ENCODE measurements at regions not wholly inside any gene's neighbourhood (a gene's known extent, or its start where the extent isn't known, plus 50 kb on each side); places are given as distances from the start of the nearest gene placed in this dataset.

DNA sequence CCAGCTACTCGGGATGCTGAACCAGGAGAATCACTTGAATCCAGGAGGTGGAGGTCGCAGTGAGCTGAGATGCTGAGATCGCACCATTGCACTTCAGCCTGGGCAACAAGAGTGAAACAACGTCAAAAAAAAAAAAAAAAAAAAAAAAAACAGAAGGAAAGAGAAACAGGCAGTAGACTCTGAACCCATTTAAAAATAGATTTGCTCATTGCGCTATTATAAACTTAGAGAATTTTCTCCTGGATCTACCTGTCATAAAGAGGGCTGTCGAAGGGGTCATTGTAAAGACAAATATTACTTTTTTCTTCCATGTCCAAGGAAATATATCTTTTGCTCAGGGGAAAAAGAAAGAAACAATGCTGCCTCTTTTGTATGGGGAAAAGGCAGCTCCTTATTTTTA is 425.0 kb upstream of the ID2 start:
- DNase-seq (ENCODE audit: low read depth) = no peak

DNA sequence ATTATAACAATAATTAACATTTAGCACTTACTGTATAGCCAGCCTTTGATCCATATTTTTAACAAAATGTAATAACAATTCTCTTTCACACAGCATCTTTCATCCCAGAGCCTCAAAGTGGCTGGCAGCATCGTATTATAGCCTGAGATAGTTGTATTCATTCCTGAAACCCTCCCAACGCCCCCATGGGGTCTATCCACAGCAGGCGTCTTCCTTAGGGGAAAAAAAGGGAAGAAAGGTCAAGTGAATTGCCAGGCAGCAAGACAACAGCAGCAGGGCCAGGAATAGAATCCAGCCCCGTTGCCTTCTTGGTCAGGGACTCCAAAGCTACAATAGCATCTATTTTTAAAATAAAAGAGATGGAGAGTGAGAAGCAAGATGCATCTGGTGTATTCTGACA is 424.4 kb upstream of the ID2 start:
- DNase-seq (ENCODE audit: low read depth) = no peak

DNA sequence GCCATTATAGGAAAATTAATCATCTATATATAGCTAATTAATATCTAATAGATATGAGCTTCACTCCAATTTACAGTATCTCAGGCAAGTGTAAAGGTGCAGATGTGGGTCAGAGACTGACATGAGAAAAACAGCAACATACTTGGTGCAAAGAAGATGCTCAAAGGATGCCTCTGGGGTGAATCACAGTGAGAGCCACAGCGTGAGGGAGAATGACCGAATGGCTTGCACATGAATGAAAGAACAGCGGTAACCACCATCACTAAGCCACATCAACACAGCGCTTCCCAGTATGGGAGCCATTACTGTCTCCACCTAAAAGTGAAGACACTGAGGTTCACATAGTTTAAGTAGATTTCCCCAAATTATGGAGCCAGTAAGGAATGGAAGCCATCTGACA is 423.4 kb upstream of the ID2 start:
- DNase-seq (ENCODE audit: low read depth) = no peak

DNA sequence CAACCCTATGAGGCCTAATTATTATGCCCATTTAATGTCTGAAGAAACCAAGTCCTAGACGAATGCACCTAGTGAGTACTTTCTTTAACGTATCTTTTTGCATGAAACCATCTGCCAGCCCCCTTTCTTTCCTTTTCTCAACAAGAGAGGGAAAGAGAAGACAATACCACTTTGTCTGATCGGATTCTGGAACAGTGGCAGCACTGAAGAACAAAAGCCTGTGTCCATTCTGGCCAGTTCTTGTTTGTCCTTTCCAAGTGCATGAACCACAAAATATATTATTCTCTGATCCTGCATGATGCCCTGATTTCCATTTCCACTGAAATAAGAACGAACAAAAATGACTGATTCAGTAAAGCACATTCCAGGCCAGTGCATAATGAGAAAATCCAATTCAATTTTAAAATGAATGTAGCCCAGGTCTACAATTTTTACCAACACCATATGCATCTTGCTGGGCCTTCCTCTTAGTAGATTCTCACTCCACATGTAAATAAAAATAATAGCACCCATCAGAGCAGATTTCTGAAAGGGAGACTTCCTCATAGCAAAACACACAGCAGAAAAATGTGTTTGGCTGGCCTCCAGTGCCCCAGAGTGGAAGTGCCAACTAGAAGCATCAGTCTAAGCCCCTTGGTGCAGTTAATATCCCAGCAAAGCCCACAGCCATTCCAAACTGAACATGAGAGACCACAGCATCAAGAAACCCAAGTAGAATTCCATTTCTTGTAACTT is 422.6 kb upstream of the ID2 start:
- DNase-seq (ENCODE audit: low read depth) = no peak

DNA sequence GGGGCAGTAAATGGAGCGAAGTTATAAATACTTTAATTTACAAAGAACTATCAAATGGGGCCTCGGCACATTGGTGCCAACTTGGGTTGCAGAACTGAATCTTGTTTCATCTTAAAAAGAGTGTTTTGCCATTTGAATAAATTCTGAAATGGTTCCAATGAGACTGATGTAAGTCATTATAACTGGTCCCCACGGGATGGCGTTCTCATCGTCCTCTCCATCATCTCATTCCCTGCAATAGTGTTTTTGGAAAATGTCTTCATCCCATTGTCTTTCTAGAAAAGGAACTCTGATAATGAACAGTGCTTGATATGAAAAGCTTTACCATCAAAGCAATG is 422.0 kb upstream of the ID2 start:
- no peak for DNase-seq (ENCODE audit: low read depth)

DNA sequence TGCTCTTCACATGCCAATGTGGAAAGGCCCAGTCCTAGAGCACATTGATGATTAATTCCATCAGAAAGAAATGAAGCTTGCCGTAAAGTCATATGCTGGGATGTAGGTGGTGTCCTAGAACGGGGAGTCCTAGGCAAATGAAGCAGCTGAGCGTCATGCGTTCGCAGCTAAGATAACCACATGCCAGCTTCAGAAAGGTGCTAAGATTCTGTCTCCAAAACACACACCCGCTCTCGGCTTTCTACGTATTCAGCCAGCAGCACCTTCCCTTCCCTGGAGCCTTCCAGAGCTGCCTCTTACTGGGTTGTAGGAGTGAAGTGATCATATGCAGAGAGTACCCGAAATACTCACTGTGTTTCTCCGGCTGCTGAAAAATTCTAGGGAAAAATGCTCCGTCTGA is 421.6 kb upstream of the ID2 start:
- no peak for DNase-seq (ENCODE audit: low read depth)

DNA sequence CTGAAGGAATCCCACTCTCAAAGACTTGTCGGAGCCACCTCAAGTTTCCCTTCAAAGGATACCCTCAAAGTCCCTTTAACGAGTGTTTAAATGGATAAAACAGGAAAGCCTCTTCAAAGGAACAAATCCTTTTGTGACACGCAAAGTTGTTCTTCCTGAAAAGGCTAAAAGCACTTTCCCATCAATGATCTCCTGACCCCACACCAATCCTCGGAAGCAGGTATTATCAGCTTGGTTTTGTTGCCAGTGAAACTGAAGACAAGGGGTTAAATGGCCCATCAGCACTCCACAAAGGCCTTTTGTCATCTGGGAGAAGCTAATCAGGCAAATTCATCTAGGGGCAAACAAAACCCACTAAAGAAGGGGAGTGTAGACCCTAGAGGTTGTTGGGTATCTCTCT is 418.0 kb upstream of the ID2 start:
- no peak for DNase-seq (ENCODE audit: low read depth)

DNA sequence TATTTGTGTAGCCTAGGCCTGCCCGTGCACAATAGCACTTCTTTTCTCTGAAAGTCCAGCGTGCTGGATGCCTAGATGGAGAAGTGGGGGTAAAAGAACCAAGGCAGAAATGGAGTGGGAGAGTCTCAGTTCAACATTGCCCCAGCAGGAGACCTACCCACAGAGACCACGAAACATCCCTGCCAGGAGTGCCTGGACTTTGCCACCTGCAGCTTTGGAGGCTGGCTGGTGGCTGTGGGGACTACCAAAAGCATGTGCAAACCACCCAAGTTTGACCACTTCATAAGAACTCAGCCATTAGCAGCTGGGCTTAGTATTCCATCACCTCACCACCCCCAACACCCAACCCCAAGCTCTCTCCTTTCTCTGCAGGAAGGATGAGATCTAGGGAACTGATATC is 416.9 kb upstream of the ID2 start:
- DNase-seq (ENCODE audit: low read depth) = no peak

DNA sequence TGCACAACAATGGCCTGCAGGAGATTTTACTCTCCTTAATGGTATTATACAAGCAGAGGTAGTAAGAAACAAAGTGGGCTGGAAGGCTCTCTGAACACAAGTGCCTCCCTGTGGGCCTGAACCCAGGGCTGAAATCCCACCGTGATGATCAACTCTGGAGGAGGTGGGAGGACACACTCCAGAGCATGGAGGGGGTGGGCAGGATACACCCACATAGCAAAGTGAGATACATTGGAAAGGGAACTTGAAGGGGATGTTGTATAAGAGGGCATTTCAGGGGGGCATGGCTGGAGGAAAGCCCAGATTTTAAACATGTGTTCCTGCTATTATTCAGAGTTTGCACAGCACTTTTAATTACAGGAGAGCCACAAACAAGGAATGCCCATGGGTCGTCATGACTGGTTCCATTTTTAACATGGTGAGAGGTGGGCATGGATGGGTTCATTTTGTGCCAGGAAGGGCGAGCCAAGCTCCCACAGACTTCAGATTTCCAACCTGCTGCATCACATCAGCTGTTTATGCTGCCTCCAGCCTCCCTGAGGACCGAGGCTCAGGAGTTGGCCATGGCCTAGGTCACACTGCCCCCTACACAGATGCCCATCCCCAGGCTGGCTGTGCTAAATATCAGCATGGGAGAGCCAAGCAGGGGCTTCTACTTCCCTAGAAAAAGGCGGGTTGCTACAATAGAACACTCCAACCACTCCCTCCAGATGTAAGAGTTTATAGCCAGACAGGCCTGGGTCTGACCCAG is 416.2 kb upstream of the ID2 start:
- DNase-seq (ENCODE audit: low read depth) = no peak

DNA sequence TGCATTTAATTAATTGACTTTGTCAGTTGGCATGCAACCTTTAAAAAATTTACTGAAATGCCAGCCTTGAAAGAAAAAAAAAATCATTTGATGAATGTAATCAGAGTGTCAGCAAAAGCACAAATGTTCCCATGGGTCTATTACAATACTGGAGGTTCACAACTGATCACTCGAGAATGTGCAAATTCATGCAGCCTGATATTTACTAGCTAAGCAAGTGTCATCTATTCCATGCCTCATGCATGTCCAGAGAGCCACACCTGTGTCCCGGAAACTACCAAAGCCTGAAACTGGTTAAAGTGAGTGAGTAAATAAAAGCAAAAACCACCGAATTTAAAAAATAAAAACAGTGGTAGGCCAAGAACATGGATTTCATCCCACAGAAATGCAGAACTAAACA is 415.3 kb upstream of the ID2 start:
- no peak for DNase-seq (ENCODE audit: low read depth)

DNA sequence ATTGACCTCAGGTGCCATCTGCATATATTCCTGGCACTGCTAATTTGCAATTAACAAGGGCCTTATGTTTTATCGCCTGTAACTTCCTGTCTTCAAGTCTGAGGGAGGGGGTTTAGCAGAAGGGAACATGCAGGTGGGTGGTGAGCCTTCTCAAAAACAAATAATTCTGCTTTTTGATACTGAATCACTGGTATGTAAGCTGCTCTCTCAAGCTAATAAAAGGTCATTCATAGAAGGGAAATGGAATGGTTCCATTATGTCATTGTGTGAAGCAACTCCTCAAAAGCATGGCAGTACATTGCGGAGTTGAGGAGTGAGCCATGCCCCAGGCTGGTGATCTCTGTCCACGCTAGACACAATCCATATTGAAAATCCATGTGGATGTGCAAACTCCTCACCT is 414.8 kb upstream of the ID2 start:
- DNase-seq (ENCODE audit: low read depth) = no peak

DNA sequence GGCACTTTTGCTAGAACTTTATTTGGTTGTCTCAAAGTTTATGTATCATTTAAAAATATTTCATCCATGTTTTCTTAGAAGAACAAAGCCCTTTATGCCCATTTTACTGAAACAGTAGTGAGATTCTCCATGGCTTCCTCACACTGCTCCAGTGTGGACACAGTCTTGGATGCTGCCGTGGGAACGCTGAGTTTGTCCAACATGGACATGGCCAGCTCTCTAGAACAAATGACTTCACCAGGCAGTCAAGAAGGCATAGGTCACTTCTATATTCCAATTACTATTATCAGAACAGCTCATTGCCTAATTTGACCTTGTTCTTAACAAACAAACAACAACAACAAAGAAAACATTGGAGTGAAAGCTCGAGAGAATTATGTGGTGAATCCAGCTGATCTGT is 414.1 kb upstream of the ID2 start:
- no peak for DNase-seq (ENCODE audit: low read depth)

DNA sequence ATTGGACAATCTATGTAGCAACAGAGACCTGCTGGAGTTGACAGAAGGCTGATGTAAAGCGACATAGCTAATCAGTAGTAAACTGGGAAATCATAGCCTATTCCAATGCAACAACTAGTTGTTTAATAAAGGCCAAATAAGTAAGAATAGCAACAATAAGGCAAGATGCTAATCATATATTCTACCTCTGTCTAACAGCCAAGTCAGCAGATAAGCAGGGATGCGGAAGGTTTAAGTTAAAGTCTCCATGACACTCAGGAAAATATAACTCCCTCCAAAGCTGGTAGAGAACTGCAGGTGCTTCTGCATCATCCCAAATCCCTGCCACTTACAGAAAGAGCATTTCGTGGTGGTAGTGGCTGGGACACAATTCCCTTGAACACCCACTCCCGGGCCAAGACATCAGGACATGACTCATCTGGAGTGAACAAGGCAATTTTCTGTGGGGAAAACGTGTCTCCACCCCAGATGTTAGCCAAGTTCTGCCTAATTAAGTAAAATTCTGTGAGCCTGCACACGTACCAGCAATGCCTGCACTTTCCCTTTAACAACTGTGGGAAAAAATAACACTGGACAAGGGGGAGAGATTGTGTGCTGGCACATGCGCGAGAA is 413.6 kb upstream of the ID2 start:
- no peak for DNase-seq (ENCODE audit: low read depth)

DNA sequence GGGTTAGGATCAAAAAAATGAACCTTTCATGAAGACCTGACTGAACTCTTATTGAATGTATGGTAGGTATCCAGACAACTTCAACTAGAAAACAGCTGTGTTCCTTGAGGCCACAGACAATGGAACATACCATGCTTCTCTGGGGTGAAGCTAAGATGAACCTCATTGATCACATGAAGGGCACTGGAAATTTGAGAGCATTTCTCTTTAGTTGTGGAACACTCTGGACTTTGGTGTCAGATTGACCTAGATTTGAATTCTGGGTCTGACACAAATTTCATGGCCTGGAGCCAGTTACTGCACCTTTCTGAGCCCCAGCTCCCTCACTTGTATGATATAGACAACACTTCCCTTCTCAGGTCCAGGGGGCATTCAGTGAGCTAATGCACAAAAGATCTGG is 411.2 kb upstream of the ID2 start:
- DNase-seq (ENCODE audit: low read depth) = no peak

DNA sequence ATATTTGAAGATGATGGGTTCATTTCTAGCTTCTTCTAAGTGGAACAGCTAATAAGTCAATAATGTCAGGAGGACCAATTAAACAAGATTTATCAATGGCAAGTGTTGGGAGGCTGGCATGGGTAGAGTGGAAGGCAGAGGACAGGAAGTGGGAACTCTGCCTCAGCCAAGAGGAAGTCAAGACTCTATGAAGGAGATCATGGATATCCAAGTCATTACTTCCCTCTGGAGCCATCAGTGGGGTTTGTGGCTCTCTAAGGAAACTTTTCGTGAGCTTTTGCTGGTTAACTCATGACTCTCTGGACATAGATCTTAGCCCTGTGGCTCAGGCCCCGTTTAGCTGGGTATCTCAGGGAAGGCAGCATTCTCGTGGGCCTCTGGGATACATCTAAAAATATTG is 410.4 kb upstream of the ID2 start:
- no peak for DNase-seq (ENCODE audit: low read depth)

DNA sequence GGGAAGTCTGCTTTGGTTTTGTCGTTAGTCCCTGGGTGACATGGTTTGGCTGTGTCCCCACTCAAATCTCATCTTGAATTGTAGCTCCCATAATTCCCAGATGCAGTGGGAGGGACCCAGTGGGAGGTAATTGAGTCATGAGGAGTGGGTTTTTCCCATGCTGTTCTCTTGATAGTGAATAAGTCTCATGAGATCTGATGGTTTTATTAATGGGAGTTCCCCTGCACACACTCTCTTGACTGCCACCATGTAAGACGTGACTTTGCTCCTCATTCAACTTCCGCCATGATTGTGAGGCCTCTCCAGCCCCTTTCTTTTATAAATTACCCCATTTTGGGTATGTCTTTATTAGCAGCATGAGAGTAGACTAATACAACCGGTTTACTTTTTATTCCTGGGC is 405.8 kb upstream of the ID2 start:
- DNase-seq (ENCODE audit: low read depth) = no peak

DNA sequence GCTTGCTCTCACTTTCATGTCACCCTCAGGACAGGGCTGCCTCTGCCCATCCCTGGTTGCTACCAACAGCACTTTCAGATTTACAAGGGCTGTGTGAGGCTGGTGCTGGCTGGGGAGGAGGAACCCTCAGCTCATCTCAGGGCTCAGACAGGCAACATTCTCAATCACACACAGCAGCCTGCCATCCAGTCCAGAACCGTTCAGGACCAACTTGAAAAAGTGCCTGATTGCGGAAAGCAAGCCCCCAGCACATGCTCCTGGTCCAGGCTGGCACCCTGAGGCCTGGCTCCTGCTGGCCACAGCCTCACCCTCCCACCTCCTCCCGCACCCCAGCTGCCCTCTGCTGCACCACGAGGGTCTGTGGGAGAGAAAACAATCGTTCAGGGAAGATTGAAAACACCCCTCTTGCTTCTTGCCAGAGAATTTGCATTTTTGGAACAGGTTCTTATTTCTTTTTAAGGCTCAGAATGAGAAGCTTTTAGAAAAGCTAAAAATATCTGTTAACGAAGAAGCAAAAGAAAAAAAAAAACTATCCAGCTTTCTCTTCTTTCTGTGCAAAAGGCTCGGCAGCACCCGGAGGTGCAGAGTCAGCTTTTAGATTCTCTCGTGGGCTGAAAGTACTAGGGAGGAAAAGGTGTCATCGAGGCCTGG is 403.8 kb upstream of the ID2 start:
- no peak for DNase-seq (ENCODE audit: low read depth)

DNA sequence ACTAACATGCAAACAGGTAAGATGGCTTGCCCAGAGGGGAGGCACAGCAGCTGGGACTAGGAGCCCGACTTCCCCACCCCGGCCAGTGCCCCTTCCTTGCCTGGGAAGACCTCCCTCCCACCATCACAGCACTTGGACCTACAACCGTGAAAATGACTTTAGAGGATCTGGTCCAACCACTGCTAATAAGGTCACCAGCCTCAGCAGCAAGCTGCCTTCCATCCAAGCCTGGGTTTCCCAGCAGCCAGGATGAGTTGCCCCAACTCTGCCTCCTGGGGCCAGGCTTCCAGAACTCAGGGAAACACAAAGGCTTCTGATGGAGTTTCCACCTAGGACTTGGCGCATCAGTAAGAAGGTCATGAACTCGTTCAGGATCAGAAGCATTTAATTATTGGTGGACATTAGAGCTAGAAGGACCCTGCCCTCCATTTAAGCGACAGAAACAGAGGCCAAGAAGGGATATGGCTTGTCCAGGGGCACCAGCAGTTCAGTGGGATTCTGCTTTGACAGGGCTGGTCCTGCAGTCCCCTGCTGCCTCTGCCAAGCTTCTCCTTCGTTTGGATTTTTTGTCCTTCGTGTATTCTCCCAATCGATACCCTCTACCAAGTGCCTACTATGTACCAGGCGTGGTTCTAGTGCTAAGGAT is 403.0 kb upstream of the ID2 start:
- DNase-seq (ENCODE audit: low read depth) = no peak

DNA sequence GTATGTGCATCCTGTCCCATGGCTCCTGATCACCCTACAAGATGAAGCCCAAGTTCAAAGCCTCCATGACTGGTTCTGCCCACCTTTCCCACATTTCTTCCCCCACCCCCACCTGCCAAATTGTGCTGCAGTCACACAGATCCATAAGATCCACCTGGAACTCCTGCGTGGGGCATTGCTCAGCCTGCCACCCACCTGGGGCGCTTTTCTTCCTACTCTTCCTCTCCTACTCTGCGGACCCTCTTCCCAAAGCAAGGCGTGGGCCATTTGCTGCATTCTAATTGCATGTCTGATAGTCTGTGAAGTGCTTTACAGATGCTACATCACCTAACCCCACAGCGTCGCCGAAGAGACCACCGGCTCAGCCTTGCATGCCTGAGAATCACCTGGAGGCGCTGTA is 402.4 kb upstream of the ID2 start:
- no peak for DNase-seq (ENCODE audit: low read depth)

DNA sequence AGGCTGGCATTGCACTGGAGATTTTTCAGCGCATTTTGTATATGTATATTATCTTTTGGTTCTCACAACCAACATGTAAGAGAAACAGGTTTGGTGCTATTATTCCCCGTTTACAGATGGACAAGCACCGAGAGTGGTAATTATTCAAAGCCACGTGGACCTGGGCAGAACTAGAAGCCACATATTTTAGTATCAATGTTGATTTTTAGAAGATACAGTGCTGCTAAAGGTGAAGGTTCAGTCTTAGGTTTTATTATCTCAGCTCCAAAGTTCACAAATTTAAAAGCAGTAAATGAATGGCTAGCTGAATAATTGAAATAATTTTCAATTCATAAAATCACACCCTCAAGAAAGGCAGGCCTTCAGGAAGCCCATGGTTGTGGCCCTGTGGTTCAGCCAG is 400.6 kb upstream of the ID2 start:
- DNase-seq (ENCODE audit: low read depth) = no peak

DNA sequence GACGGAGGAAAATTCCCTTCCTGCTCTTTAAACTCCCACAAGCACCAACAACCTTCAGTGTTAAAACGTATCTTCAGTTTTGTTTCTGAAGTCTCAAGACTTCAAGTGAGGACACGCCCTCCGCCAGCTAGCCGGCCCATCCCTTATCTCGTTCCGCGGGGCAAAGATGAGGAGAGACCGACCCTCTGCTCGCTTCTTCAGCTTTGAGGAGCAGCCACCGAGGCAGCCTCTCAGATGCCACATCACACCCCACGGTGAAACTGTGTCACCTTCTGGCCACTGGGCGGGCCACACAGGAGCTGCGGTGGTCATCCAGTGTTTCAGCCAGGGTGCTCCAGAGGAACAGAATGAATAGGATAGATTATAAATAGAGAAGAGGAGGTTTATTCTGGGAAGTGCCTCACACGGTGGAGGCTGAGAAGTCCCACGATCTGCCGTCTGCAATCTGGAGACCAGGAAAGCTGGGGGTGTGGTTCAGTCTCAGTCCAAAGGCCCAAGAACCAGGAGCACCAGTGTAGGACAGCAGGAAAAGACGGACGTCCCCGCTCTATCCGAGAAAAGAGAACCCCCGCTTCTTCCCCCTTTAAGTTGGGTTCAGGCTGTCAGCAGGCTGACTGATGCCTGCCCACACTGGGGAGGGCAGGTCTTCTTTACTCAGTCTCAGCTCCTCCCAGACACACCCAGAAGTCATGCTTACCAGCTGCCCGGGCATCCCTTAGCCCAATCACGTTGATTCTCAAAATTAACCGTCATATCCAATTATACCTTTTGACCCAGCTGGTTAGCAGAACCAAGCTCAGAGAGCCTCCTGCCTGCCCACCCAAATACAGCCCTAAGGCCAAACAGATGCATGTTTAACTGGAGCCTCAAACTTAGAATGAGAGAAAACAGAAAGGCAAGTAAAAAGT is 399.7 kb upstream of the ID2 start:
- no peak for DNase-seq (ENCODE audit: low read depth)

DNA sequence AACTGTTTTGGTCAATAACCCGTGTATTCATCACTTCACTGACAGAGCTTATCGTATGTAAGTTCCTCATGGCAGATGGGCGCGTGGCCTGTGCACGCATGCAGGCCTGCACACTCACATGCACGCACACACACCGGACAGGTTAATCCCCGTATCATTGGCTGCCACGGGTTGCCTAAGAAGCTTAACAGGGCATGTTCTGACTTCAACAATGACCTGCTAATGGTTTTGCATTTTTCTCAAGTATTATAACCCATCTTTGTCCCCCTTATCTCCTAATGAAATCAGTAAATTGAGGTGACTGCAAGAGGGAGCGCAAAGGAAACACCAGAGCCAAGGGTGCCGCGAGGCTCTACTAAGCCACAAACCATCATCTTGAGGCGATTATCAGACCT is 399.0 kb upstream of the ID2 start:
- DNase-seq (ENCODE audit: low read depth) = no peak

Measured in stimulated activated CD8-positive, alpha-beta memory T cell treated with anti-CD3 and anti-CD28 coated beads, Interleukin-12 subunit alpha, Interleukin-12 subunit beta, amount 100 ng/mL, for 4 hours (primary cell).